ENCODE measurements at regions not wholly inside any gene's neighbourhood (a gene's known extent, or its start where the extent isn't known, plus 50 kb on each side); places are given as distances from the start of the nearest gene placed in this dataset.

DNA sequence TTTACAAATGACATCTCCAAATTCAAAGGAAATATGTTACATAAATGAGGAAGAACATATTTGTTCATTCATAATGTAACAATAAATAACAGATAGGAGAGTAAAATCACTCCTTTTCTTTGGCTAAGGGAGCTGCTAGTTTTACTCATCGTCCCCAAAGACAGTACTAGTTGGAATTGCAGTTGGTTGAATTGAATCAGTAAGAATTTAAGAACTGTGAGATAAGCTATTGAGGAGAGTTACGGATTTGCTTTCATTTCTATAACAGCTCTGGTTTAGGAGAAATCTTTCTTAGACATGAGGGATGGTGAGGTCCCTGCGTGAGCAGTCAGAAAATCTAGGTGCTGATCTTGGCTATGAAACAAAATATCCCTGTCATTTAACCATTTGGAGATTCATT, 402.8 kb downstream of the AEBP2 start:
- Histone ChIP-seq H3K27ac (ENCODE audit: low read length) (no peak overlapping the region), H3K4me3 (ENCODE audit: low read length) (no peak overlapping the region), H3K9me3 (replicated peaks; ENCODE audit: insufficient read depth, low read length) (no peaks in the 10 kb centered on the region), H3K4me1 (ENCODE audit: low read length) (0 out of 2 replicates have a peak, but pooled peaks cover 2% of the 10 kb centered on the region), H3K27me3 (replicated peaks; ENCODE audit: insufficient read depth, low read length) (no peaks in the 10 kb centered on the region), H4K20me1 (ENCODE audit: insufficient read depth, low read length) (no peaks in the 10 kb centered on the region), H3F3A (ENCODE audit: insufficient read depth, low read length) (no peaks in the 10 kb centered on the region), H3K9ac (ENCODE audit: low read length) (no peak overlapping the region), H3K4me2 (ENCODE audit: low read depth, low read length) (no peak overlapping the region), H2AFZ (ENCODE audit: low read length) (no peak overlapping the region), H3K79me2 (ENCODE audit: low read length) (no peaks in the 10 kb centered on the region), H3K36me3 (replicated peaks; ENCODE audit: insufficient read depth, low read length) (no peaks in the 10 kb centered on the region), H3K9me2 (replicated peaks; ENCODE audit: insufficient read depth, low read length) (no peaks in the 10 kb centered on the region)
- DNase-seq, result no peak
- no peak for TF ChIP-seq EZH2 (optimal IDR thresholded peaks at IDR 0.05; ENCODE audit: low read depth, low read length)
- TF ChIP-seq EZH2phosphoT487 (IDR thresholded peaks at IDR 0.05; ENCODE audit: low read length), result no peak
- TF ChIP-seq, protein P1, sequence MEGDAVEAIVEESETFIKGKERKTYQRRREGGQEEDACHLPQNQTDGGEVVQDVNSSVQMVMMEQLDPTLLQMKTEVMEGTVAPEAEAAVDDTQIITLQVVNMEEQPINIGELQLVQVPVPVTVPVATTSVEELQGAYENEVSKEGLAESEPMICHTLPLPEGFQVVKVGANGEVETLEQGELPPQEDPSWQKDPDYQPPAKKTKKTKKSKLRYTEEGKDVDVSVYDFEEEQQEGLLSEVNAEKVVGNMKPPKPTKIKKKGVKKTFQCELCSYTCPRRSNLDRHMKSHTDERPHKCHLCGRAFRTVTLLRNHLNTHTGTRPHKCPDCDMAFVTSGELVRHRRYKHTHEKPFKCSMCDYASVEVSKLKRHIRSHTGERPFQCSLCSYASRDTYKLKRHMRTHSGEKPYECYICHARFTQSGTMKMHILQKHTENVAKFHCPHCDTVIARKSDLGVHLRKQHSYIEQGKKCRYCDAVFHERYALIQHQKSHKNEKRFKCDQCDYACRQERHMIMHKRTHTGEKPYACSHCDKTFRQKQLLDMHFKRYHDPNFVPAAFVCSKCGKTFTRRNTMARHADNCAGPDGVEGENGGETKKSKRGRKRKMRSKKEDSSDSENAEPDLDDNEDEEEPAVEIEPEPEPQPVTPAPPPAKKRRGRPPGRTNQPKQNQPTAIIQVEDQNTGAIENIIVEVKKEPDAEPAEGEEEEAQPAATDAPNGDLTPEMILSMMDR (IDR thresholded peaks at IDR 0.05; ENCODE audit: low read length), result no peak

DNA sequence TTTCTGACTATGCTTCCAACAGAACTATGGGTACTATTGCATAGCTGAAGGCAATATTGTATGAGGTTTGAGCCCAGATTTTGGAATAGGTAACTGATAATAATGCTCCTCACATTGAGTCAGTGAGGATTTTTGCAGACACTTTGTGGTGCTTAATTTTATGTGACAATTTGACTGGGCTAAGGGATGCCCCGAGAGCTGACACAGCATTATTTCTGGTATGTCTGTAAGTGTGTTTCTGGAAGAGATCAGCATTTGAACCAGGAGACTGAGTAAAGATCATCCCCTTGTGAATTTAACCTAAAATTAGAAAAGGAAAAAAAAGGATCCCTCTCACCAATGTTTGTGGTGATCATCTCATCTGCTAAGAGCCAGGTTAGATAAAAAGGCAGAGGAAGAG, 404.9 kb downstream of the AEBP2 start:
- Histone ChIP-seq H3K27me3 (replicated peaks; ENCODE audit: insufficient read depth, low read length) (no peaks in the 10 kb centered on the region), H3K9me3 (replicated peaks; ENCODE audit: insufficient read depth, low read length) (no peaks in the 10 kb centered on the region), H3K79me2 (ENCODE audit: low read length) (no peaks in the 10 kb centered on the region), H3K9me2 (replicated peaks; ENCODE audit: insufficient read depth, low read length) (no peaks in the 10 kb centered on the region), H3F3A (ENCODE audit: insufficient read depth, low read length) (no peaks in the 10 kb centered on the region), H3K4me3 (ENCODE audit: low read length) (no peak overlapping the region), H3K27ac (ENCODE audit: low read length) (no peak overlapping the region), H3K9ac (ENCODE audit: low read length) (no peak overlapping the region), H2AFZ (ENCODE audit: low read length) (no peak overlapping the region), H3K4me1 (ENCODE audit: low read length) (0 out of 2 replicates have a peak, but pooled peaks cover 6% of the 10 kb centered on the region), H3K36me3 (replicated peaks; ENCODE audit: insufficient read depth, low read length) (no peaks in the 10 kb centered on the region), H3K4me2 (ENCODE audit: low read depth, low read length) (no peak overlapping the region), H4K20me1 (ENCODE audit: insufficient read depth, low read length) (no peaks in the 10 kb centered on the region)
- TF ChIP-seq EZH2 (optimal IDR thresholded peaks at IDR 0.05; ENCODE audit: low read depth, low read length), result no peak
- TF ChIP-seq EZH2phosphoT487 (IDR thresholded peaks at IDR 0.05; ENCODE audit: low read length), result no peak
- TF ChIP-seq, protein P1 (IDR thresholded peaks at IDR 0.05; ENCODE audit: low read length), result no peak
- no peak for DNase-seq

DNA sequence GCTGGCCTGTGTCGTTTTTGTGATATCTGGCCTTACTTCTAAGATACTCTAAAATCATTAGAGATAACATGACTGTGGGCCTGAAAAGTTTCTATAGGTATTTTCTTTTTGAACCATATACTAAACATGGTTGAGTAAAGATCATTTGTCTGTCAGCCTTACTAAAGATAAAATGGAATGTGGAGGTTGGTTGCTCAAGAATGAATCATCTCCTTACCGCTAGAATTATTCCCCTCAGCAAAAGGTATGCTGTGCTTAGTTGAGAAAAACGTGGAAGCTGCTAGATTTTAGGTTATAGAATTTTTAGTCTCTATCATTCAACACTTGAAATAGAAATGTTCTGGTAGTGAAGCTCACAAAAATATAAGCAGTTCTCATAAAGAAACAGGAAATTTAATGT, 407.3 kb downstream of the AEBP2 start:
- Histone ChIP-seq H3K27me3 (replicated peaks; ENCODE audit: insufficient read depth, low read length) (no peaks in the 10 kb centered on the region), H2AFZ (ENCODE audit: low read length) (no peak overlapping the region), H3K36me3 (replicated peaks; ENCODE audit: insufficient read depth, low read length) (no peaks in the 10 kb centered on the region), H3K4me3 (ENCODE audit: low read length) (no peak overlapping the region), H3K4me2 (ENCODE audit: low read depth, low read length) (no peak overlapping the region), H3K9me2 (replicated peaks; ENCODE audit: insufficient read depth, low read length) (no peaks in the 10 kb centered on the region), H3K9ac (ENCODE audit: low read length) (no peak overlapping the region), H3K9me3 (replicated peaks; ENCODE audit: insufficient read depth, low read length) (no peaks in the 10 kb centered on the region), H3K79me2 (ENCODE audit: low read length) (no peaks in the 10 kb centered on the region), H3F3A (ENCODE audit: insufficient read depth, low read length) (no peaks in the 10 kb centered on the region), H3K4me1 (ENCODE audit: low read length) (0 out of 2 replicates have a peak, but pooled peaks cover 6% of the 10 kb centered on the region), H3K27ac (ENCODE audit: low read length) (no peak overlapping the region), H4K20me1 (ENCODE audit: insufficient read depth, low read length) (no peaks in the 10 kb centered on the region)
- DNase-seq, result no peak
- TF ChIP-seq, protein P1 (IDR thresholded peaks at IDR 0.05; ENCODE audit: low read length), result no peak
- TF ChIP-seq EZH2phosphoT487 (IDR thresholded peaks at IDR 0.05; ENCODE audit: low read length) (no peak), EZH2 (optimal IDR thresholded peaks at IDR 0.05; ENCODE audit: low read depth, low read length) (no peak)
